ENCODE measurements at regions not wholly inside any gene's neighbourhood (a gene's known extent, or its start where the extent isn't known, plus 50 kb on each side); places are given as distances from the start of the nearest gene placed in this dataset.
A peak's percentile ranks its signal among the peaks of the same experiment; 100 is the strongest.

DNA sequence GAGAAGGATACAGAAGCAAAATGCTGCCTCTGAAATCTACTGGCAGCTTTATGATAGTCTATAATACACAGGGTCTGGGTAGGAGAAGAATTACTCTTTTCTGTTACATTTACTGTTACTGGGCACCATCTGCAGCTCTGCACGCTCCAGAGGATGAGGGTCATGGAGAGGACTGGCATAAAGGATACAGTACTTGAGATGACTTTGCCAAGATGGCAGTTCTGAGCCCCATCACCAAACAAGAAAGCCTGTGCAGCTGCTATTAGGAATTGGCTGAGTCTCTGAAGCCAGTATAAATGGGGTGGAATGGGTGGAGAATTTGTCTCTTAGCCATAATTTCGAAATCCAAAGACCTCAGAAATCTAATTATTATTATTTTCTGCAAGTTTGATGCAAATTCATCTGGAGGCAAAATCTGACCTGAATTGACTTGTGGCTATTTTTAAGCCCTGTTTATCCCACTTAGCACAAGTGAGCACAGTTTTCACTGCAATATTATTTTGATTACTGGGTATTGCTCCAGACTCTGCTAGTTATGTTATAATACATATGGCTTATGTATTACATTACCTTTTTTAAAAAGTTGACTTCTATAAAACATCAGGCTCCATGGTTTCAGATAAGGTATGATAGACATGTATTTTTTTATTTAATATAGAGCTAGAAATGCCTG lies 579.5 kb downstream of the MBD2 start:
- DNase-seq: no peak
- Histone ChIP-seq H3K36me3 (no peaks in the 10 kb centered on the region), H3K27me3 (replicated peaks in 1 of 7) (no peaks in the 10 kb centered on the region), H3K4me3 (no peak overlapping the region), H3K4me1 (no peaks in the 10 kb centered on the region), H3K9me3 (peaks cover 0 to 16% (median 8%) of the 10 kb centered on the region in 8 donors), H3K27ac (no peak overlapping the region)
- WGBS, 5 donors: 49 to 65% (median 57%) methylated on average over 2 of the region's 2 CpGs
- TF ChIP-seq POLR2AphosphoS5 (IDR thresholded peaks at IDR 0.05): no peak
- TF ChIP-seq POLR2A (IDR thresholded peaks at IDR 0.05): no peak
- TF ChIP-seq CTCF (IDR thresholded peaks at IDR 0.05 in 8 of 11, conservative IDR thresholded peaks at IDR 0.05 in 3 of 11): no peak
- intact Hi-C loops (cut with DNase I; ENCODE audit: low total_unique reads): no loop called here

GRCh38 chr18:53639687-53640086 lies 584.8 kb downstream of the MBD2 start:
- intact Hi-C loops (cut with DNase I; ENCODE audit: low total_unique reads): no loop called here
- no peak overlapping the region for H3K27ac ChIP-seq
- TF ChIP-seq CTCF (IDR thresholded peaks at IDR 0.05 in 8 of 11, conservative IDR thresholded peaks at IDR 0.05 in 3 of 11) (no peak), POLR2A (IDR thresholded peaks at IDR 0.05) (no peak), POLR2AphosphoS5 (IDR thresholded peaks at IDR 0.05) (no peak)
- no peak overlapping the region for H3K4me3 ChIP-seq
- no peaks in the 10 kb centered on the region for H3K36me3 ChIP-seq
- H3K27me3 ChIP-seq (replicated peaks in 1 of 7): no peaks in the 10 kb centered on the region
- no peaks in the 10 kb centered on the region for H3K4me1 ChIP-seq
- H3K9me3 ChIP-seq: peaks cover 0 to 35% (median 11%) of the 10 kb centered on the region in 8 donors
- DNase-seq: no peak

DNA sequence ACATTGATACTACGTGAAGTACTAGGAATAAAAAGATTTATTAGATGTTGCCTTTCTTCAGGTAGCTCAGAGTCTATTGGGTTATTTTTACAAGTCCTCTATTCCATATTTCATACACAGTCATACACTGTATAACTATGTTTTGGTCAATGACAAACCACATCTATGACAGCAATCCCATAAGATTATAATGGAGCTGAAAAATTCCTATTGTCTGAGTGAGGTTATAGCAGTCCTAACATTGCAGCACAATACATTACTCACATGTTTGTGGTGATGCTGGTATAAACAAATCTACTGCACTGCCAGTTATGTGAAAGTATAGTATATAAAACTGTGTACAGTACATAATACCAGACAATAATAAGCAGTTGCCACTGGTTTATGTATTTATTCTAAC lies 595.1 kb downstream of the MBD2 start:
- intact Hi-C loops (cut with DNase I; ENCODE audit: low total_unique reads): no loop called here
- peaks cover 0 to 39% (median 13%) of the 10 kb centered on the region in 8 donors for H3K9me3 ChIP-seq
- no peaks in the 10 kb centered on the region for H3K4me1 ChIP-seq
- 68 to 89% (median 77%) methylated on average over 1 of the region's 1 CpG for WGBS, 5 donors
- no peak overlapping the region for H3K4me3 ChIP-seq
- no peak for TF ChIP-seq POLR2AphosphoS5 (IDR thresholded peaks at IDR 0.05)
- TF ChIP-seq CTCF (IDR thresholded peaks at IDR 0.05 in 8 of 11, conservative IDR thresholded peaks at IDR 0.05 in 3 of 11): no peak
- no peak for TF ChIP-seq POLR2A (IDR thresholded peaks at IDR 0.05)
- H3K27me3 ChIP-seq (replicated peaks in 1 of 7): no peaks in the 10 kb centered on the region
- no peak for DNase-seq
- no peak overlapping the region for H3K27ac ChIP-seq
- no peaks in the 10 kb centered on the region for H3K36me3 ChIP-seq

DNA sequence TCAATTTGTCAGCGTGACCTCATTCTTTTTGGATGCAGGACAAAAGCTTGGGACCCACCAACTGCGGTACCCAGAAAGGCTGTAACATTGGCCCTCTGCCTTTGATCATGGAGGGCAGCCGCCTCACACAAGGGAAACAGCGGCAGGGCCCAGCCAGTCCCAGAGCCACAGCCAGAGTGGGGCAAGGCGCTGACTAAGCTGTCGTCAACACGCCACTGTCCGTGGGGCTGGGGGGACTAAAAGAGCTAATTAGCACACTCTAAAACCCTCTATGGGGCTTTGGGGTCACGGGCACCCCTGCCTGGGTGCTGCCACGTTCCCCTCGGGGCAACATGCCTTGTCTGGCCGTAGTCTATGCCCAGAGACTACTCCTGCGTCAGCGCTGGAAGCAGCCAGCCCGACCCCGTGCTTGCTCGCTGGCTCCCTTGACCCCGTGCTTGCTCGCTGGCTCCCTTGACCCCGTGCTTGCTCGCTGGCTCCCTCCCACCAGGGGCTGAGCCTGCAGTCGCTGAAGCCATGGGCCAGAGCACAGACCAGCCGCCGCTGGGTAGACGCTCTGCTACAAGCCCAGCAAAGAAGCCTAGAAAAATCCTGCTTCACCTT lies 598.4 kb downstream of the MBD2 start:
- Histone ChIP-seq H3K36me3 (no peaks in the 10 kb centered on the region), H3K27me3 (replicated peaks in 1 of 7) (no peaks in the 10 kb centered on the region), H3K9me3 (peaks cover 0 to 16% (median 2%) of the 10 kb centered on the region in 8 donors), H3K4me1 (no peaks in the 10 kb centered on the region), H3K4me3 (no peak overlapping the region), H3K27ac (no peak overlapping the region)
- 84 to 91% (median 85%) methylated on average over 21 to 25 of the region's 25 CpGs for WGBS, 5 donors
- intact Hi-C loops (cut with DNase I; ENCODE audit: low total_unique reads): no loop called here
- no peak for TF ChIP-seq POLR2AphosphoS5 (IDR thresholded peaks at IDR 0.05)
- TF ChIP-seq CTCF (IDR thresholded peaks at IDR 0.05 in 8 of 11, conservative IDR thresholded peaks at IDR 0.05 in 3 of 11): no peak
- no peak for TF ChIP-seq POLR2A (IDR thresholded peaks at IDR 0.05)
- DNase-seq: peak; percentile 74

All from spleen (tissue), 11 donors.